Esophagus muscularis mucosa (tissue), 3 donors: ENCODE measurements at regions not wholly inside any gene's neighbourhood (a gene's known extent, or its start where the extent isn't known, plus 50 kb on each side); places are given as distances from the start of the nearest gene placed in this dataset.

ENCODE experiments used
- EP300 ChIP-seq: sonication (generic); formaldehyde crosslinking; IDR thresholded peaks from one replicate; pipeline ENCODE4 v1.6.1; 2017; ENCODE audit warnings: antibody characterized with exemption
- TF ChIP-seq, protein P1 (sequence below), 3 experiments: fragments of 200-600 bp in 2 of 3; fragments of 450-650 bp in 1 of 3; sonication (generic) in 2 of 3; IDR thresholded peaks; one replicate each; pipeline ENCODE4 v1.5.1; 2017 to 2019; ENCODE audit warnings: antibody characterized with exemption in 3 of 3, mild to moderate bottlenecking in 2 of 3, moderate library complexity in 1 of 3

DNA sequence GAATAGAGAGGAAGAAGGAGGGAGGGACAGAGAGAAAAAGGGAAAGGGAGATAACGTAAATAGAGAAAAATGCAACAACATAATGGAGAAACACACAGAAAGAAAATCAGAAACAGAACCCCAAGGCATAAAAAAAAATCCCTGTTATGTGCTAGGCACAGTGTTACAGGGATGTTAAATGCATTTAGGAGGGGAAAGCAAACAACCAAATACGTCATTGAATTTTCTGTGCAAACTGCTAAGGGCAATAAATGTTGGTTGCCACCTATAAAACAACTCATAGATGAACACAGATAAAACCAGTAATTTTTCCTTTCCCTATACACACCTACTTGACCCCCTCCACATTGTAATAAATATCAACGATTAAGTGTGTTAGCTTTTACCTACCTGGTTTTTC, 51.3 kb upstream of the ASTN2 start:
- TF ChIP-seq, protein P1, sequence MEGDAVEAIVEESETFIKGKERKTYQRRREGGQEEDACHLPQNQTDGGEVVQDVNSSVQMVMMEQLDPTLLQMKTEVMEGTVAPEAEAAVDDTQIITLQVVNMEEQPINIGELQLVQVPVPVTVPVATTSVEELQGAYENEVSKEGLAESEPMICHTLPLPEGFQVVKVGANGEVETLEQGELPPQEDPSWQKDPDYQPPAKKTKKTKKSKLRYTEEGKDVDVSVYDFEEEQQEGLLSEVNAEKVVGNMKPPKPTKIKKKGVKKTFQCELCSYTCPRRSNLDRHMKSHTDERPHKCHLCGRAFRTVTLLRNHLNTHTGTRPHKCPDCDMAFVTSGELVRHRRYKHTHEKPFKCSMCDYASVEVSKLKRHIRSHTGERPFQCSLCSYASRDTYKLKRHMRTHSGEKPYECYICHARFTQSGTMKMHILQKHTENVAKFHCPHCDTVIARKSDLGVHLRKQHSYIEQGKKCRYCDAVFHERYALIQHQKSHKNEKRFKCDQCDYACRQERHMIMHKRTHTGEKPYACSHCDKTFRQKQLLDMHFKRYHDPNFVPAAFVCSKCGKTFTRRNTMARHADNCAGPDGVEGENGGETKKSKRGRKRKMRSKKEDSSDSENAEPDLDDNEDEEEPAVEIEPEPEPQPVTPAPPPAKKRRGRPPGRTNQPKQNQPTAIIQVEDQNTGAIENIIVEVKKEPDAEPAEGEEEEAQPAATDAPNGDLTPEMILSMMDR (IDR thresholded peaks at IDR 0.05) = no peak
- TF ChIP-seq EP300 = no peak
